GM10266 (cell line): ENCODE measurements at regions not wholly inside any gene's neighbourhood (a gene's known extent, or its start where the extent isn't known, plus 50 kb on each side); places are given as distances from the start of the nearest gene placed in this dataset.

ENCODE experiments used
- DNase-seq: peaks from one replicate; pipeline ENCODE4 v3.0.0; 2012; ENCODE audit errors: extremely low spot score
- TF ChIP-seq, protein P1 (sequence below): IDR thresholded peaks from 2 replicates; pipeline ENCODE4 v1.5.1; 2012; ENCODE audit warnings: mild to moderate bottlenecking, low read depth; ENCODE audit not compliant: control insufficient read depth, insufficient read depth; ENCODE audit errors: missing control alignments

DNA sequence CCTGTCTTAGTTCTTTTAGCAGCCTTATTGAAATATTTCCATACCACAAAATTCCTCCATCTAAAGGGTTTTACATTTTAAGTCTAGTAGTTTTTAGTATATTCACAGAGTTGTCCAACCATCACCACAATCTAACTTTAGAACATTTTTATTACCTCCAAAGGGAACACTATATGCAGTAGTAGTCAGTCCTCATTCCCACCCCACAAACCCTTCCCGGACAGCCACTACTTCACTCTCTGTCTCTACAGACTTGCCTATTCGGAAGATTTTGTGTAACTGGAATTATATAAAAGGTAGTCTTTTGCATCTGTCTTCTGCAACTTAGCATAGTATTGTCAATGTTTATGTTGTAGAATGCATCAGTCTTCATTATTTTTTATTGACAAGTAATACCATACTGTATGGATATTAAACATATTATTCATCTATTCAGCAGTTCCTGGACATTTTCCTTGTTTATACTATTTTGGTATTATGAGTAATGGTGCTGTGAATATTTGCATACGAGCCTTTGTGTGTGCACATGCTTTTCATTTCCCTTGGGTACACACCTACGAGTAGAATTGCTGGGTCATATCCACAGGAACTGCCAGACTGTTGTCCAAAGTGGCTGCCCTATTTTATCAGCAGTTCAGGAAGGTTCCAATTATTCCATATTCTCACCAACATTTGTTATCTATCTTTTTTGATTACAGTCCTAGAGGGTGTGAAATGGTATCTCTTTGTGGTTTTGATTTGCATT is 60.9 kb upstream of the LANCL2 start:
- no peak for DNase-seq
- TF ChIP-seq, protein P1, sequence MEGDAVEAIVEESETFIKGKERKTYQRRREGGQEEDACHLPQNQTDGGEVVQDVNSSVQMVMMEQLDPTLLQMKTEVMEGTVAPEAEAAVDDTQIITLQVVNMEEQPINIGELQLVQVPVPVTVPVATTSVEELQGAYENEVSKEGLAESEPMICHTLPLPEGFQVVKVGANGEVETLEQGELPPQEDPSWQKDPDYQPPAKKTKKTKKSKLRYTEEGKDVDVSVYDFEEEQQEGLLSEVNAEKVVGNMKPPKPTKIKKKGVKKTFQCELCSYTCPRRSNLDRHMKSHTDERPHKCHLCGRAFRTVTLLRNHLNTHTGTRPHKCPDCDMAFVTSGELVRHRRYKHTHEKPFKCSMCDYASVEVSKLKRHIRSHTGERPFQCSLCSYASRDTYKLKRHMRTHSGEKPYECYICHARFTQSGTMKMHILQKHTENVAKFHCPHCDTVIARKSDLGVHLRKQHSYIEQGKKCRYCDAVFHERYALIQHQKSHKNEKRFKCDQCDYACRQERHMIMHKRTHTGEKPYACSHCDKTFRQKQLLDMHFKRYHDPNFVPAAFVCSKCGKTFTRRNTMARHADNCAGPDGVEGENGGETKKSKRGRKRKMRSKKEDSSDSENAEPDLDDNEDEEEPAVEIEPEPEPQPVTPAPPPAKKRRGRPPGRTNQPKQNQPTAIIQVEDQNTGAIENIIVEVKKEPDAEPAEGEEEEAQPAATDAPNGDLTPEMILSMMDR: no peak

DNA sequence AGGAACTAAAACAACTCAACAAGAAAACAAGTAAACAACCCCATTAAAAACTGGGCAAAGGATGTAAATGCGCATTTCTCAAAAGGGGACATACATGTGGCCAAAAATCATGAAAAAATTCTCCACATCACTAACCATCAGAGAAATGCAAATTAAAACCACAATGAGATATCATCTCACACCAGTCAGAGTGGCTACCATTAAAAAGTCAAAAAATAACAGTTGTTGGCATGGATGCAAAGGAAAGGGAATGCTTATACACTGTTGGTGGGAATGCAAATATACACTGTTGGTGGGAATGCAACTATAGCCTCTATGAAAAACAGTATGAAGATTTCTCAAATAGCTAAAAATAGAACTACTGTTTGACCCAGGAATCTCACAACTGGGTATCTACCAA is 60.0 kb upstream of the LANCL2 start:
- TF ChIP-seq, protein P1: no peak

DNA sequence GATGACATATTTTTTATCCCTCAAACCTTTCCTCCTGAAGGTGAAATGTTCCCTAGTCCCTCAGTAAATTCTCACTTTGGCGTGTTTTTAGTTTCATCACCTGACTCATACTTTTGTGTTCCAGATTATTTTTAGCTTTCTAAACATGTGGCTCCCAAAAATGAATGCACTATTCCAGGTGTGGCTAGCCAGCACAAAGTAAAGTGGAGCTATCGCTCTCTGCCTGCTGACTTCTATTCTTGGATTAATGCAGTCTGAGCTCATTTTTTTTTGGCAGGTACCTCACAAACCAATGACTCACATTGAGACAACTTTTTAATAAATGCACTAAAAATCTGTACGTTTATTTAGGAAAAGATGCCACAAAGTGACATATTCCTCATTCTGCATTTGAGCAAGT is 58.8 kb upstream of the LANCL2 start:
- TF ChIP-seq, protein P1: no peak
- DNase-seq: no peak

More for the DNA sequence above, 60.0 kb upstream of the LANCL2 start:
- DNase-seq: no peak

DNA sequence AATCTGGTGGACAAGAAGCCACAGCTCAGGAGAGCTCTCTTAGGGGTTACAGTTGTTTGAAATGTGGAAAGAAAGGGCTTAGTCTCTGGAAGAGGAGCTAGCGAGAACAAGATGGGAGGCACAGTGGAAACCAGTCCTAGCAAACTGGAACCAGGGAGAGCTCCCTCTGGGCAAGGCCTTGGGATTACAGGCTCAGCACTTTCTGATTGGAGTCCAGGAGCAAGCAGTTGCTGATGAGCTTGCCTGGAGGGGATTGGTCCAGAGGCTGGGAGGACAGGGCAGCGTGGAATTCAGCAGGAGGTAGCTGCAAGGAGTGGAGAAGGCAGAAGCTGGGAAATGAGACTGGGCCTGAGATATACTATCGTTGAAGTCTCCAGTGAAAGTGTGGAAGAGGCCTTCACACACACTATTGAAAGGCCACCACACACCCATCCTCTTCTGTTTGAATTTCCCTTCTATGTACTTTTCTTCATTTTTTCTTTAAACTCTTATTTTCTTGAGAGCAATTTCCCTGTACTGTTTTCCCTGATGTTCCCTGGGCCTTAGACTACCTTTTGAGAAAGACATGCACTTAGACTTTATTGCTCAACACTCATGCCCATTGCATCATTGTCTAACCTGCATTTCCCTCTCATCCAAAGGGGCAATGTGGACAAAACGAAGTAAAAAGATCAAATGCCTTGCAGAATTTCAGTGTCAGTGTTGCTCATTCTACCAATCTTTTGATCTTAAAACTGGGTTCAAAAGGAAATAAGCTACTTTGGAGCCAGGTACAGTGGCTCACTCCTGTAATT is 57.8 kb upstream of the LANCL2 start:
- DNase-seq: no peak
- TF ChIP-seq, protein P1: no peak

DNA sequence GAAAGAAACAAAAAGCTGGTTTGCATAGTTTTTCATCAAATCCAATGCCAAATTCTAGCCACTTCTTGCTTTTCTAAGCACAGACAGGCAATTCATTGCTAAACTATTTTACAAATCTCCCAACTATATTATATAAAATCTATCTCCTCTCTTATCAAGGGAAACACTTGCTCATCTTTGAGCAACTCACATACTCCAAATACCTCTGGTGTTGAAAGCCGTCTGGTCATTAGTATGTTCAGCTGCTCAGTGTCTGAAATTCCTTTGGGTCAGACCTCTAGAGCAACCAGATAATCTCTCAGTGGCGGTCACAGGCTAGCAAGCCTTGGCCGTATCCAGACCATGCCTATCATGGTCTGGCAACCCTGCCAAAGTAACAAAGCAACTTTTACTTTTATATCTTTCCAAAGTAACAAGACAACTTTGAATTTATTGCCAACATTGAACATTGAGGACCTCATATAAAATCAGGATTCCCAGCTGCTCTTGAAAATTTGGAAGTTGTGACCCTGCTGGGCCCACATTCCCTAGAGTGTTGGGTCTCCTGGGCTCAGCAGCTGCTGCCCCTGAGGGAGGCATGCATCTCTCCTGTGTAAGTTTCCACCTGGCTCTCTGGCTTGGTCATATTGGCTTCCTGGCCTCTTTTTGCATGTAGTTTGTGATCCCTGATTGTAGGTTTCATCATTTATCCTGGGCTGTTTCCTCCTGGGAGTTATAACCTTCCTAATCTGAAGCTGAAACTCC is 56.8 kb upstream of the LANCL2 start:
- no peak for DNase-seq
- TF ChIP-seq, protein P1: no peak

DNA sequence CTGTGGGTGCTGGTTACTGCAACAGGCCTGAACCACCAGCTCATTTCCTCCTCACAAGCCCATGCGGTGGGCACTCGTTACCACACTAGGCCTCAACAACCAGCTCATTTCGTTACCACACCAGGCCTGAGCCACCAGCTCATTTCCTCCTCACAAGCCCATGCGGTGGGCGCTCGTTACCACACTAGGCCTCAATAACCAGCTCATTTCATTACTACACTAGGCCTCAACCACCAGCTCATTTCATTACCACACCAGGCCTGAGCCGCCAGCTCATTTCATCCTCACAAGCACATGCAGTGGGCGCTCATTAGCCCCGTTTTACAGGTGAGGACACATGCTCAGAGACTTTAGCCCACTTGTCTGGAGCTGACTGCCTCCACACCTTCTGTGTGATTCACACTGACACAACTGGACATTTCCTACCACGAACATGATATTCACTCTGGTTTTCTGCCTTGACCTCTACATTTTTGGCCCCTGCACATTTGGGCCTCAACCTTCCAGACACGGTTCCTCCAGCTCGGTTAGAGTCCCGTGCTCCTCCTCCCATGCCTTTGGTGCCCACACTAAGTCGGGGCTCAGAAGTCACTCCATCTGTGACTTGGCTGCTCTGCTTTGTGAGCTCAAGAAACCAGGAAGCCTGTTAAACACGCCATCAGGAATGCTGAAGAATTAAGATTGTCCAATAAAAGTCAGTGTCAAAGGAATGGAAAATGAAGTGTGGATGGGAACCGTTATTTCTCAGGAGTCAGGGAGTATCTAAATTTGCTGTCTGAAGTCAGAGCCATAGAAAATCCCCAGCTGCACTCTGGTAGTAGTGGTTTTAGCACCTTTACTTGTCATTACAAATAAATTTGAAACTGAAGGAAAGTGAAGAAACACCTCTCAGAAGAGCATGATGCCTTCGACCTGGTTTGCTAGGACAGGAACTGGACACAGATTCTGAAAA is 55.8 kb upstream of the LANCL2 start:
- peak; percentile 83 for DNase-seq
- TF ChIP-seq, protein P1: no peak
